Activated CD8-positive, alpha-beta T cell treated with anti-CD3 and anti-CD28 coated beads for 36 hours (primary cell): ENCODE measurements at regions not wholly inside any gene's neighbourhood (a gene's known extent, or its start where the extent isn't known, plus 50 kb on each side); places are given as distances from the start of the nearest gene placed in this dataset.

Source experiments
- ATAC-seq: fragments of 200-7000 bp; cut with Tn5 transposase; one replicate; pipeline ENCODE4 v1.10.0; 2021; ENCODE audit warnings: mild to moderate bottlenecking, moderate library complexity
- CTCF ChIA-PET: fragments of 350-600 bp; sonication (Branson Sonifier 250); formaldehyde crosslinking; loops from one replicate; lab custom pipeline; 2021; ENCODE audit warnings: antibody characterized with exemption; lab: Charles Lee
- POLR2A ChIA-PET: fragments of 350-600 bp; sonication (Branson Sonifier 250); formaldehyde crosslinking; loops from one replicate; lab custom pipeline; 2021; ENCODE audit warnings: antibody characterized with exemption; lab: Charles Lee
- DNase-seq: peaks from one replicate; pipeline ENCODE4 v3.0.0-alpha.2; 2020
- H3K27ac Mint-ChIP-seq: one replicate; pipeline ENCODE4 v1.8.0; 2021; ENCODE audit warnings: mild to moderate bottlenecking, mixed read lengths
- H3K27me3 Mint-ChIP-seq: one replicate; pipeline ENCODE4 v1.8.0; 2021; ENCODE audit warnings: mixed read lengths
- H3K36me3 Mint-ChIP-seq: one replicate; pipeline ENCODE4 v1.8.0; 2021; ENCODE audit warnings: low read depth, mixed read lengths
- H3K4me1 Mint-ChIP-seq: one replicate; pipeline ENCODE4 v1.8.0; 2021; ENCODE audit warnings: low read depth, mixed read lengths
- H3K4me3 Mint-ChIP-seq: one replicate; pipeline ENCODE4 v1.8.0; 2021; ENCODE audit warnings: mild to moderate bottlenecking, moderate library complexity, mixed read lengths
- H3K9me3 Mint-ChIP-seq: one replicate; pipeline ENCODE4 v1.8.0; 2021; ENCODE audit warnings: mixed read lengths
- intact Hi-C: fragments of 100-400 bp; cut with micrococcal nuclease; formaldehyde crosslinking; loops from one replicate; pipeline ENCODE4 v1.10.0; 2022
- TF ChIP-seq, protein P1 (sequence below): fragments of 200-600 bp; IDR thresholded peaks from one replicate; pipeline ENCODE4 v1.8.0; 2022; ENCODE audit warnings: antibody characterized with exemption, mild to moderate bottlenecking

DNA sequence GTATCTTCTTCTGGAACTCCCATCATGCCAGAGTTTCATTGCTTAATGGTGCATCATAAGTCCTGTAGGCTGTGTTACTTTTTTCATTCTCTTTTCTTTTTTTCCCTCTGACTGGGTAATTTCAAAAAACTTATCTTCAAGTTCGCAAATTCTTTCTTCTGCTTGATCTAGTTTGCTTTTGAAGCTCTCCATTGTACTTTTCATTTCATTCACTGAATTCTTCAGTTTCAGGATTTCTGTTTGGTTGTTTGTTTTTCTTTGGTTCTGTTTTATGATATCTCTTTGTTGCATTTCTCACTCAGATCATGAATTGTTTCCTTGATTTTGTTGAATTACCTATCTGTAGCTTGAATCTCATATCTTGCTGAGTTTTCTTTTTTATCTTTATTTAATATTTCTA lies 83.3 kb upstream of the PRMT8 start:
- Mint-ChIP-seq H3K27me3 (no peaks in the 10 kb centered on the region), H3K27ac (no peak overlapping the region), H3K36me3 (peaks cover 2% of the 10 kb centered on the region), H3K4me1 (no peaks in the 10 kb centered on the region), H3K4me3 (no peak overlapping the region), H3K9me3 (peaks cover 38% of the 10 kb centered on the region)
- ATAC-seq = no peak
- TF ChIP-seq, protein P1, sequence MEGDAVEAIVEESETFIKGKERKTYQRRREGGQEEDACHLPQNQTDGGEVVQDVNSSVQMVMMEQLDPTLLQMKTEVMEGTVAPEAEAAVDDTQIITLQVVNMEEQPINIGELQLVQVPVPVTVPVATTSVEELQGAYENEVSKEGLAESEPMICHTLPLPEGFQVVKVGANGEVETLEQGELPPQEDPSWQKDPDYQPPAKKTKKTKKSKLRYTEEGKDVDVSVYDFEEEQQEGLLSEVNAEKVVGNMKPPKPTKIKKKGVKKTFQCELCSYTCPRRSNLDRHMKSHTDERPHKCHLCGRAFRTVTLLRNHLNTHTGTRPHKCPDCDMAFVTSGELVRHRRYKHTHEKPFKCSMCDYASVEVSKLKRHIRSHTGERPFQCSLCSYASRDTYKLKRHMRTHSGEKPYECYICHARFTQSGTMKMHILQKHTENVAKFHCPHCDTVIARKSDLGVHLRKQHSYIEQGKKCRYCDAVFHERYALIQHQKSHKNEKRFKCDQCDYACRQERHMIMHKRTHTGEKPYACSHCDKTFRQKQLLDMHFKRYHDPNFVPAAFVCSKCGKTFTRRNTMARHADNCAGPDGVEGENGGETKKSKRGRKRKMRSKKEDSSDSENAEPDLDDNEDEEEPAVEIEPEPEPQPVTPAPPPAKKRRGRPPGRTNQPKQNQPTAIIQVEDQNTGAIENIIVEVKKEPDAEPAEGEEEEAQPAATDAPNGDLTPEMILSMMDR = no peak
- ChIA-PET CTCF (interaction anchor here (1.0 to 1.5 kb wide), 2 partner anchors 107 to 132 kb away, joined by 3 to 4 read pairs; no protein-coding TSS in a partner anchor), POLR2A (no interaction called here)
- DNase-seq = no peak
- intact Hi-C loops = no loop called here

DNA sequence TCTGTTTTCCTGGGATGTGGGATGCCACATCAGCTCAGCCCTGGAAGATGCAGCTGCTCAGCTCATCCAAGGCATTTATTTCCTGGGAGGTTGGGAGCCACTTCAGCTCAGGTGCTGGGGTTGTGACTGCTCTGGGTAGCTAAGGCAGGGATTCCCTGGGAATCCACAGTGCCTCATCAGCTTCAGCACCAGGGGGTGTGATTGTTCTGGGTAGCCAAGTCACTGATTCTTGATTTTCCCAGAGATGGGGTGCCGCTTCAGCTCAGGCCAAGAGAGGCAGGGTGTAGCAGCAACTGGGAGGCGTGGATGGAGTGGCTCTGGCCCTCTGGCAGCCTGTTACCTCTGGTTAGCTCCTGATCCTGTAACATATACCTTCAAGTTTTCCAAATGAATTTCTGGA lies 81.3 kb upstream of the PRMT8 start:
- peaks cover 2% of the 10 kb centered on the region for H3K36me3 Mint-ChIP-seq
- CTCF ChIA-PET = no interaction called here
- intact Hi-C loops = no loop called here
- H3K27ac Mint-ChIP-seq = no peak overlapping the region
- H3K27me3 Mint-ChIP-seq = peaks cover 1% of the 10 kb centered on the region
- POLR2A ChIA-PET = no interaction called here
- no peaks in the 10 kb centered on the region for H3K4me1 Mint-ChIP-seq
- peaks cover 35% of the 10 kb centered on the region for H3K9me3 Mint-ChIP-seq
- no peak overlapping the region for H3K4me3 Mint-ChIP-seq
- TF ChIP-seq, protein P1 = no peak
- no peak for DNase-seq
- ATAC-seq = no peak

DNA sequence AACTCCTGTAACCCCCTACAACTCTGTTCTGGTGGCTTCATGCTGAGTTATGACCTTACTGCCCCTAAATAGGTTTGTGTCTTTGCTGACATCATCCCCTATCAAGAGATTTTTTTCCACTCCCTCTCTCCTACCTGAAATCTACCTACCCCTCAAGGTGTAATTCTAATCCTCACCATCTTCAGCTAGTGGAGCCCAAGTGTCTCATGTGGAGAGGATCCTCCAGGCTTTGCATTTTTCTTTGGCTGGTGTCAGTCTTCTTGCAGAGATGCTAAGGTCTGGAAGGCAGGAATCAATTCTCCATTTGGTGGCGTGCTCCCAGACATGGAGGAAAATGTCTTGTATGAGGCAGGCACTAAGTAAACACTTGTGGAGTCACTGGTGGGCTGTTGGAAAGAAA lies 74.8 kb upstream of the PRMT8 start:
- ChIA-PET CTCF (interaction anchor here (1.1 kb wide), 1 partner anchor 116 kb away, joined by 4 read pairs; no protein-coding TSS in a partner anchor), POLR2A (no interaction called here)
- Mint-ChIP-seq H3K36me3 (no peaks in the 10 kb centered on the region), H3K27ac (no peak overlapping the region), H3K4me3 (no peak overlapping the region), H3K4me1 (no peaks in the 10 kb centered on the region), H3K27me3 (peaks cover 9% of the 10 kb centered on the region), H3K9me3 (no peaks in the 10 kb centered on the region)
- intact Hi-C loops = no loop called here
- TF ChIP-seq, protein P1 = no peak
- no peak for DNase-seq
- no peak for ATAC-seq

DNA sequence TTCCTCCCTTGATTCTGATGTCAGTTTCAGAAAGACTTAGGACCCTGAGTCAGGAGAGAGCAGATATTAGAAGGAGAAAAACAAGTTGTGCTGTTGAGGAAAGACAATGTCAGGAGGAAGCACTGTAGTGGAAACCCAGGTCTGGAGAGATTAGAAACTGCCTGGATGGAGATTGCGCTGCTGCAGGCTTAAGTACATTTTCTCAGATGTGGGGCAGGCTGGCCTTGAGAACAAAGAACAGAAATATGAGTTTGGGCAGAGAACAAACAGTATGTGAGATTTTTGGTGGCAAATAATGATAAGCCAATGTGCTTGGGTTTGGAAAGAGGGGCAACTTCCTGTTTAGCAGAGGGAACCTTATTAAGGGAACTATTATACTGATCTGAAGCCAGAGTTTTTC lies 74.3 kb upstream of the PRMT8 start:
- CTCF ChIA-PET = interaction anchor here (1.1 kb wide), 1 partner anchor 116 kb away, joined by 4 read pairs; no protein-coding TSS in a partner anchor
- POLR2A ChIA-PET = no interaction called here
- TF ChIP-seq, protein P1 = no peak
- DNase-seq = no peak
- Mint-ChIP-seq H3K27ac (no peak overlapping the region), H3K36me3 (no peaks in the 10 kb centered on the region), H3K4me1 (no peaks in the 10 kb centered on the region), H3K4me3 (no peak overlapping the region), H3K9me3 (no peaks in the 10 kb centered on the region), H3K27me3 (peaks cover 9% of the 10 kb centered on the region)
- intact Hi-C loops = no loop called here
- ATAC-seq = no peak

DNA sequence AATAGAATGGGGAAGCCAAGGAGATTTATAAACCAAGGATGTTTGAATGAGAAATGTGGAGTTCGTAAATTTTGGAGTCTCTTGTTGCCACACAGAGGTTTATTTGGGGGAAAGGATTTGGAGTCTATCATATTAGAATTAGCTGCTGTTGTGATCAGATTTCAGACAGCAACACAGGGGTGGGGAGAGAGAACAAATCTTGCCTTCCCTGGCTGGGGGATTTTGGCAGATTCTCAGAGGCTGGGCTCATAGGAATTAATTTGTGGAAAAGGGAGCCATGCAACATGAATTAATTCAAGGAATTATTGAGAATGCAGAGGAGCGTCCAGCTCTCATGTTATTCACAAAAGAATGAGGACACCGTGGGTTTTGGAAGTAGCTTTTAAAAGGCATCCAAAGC lies 73.9 kb upstream of the PRMT8 start:
- ChIA-PET CTCF (no interaction called here), POLR2A (no interaction called here)
- no peak for ATAC-seq
- TF ChIP-seq, protein P1 = no peak
- no peak overlapping the region for H3K27ac Mint-ChIP-seq
- H3K36me3 Mint-ChIP-seq = no peaks in the 10 kb centered on the region
- no peak for DNase-seq
- peaks cover 9% of the 10 kb centered on the region for H3K27me3 Mint-ChIP-seq
- no peaks in the 10 kb centered on the region for H3K9me3 Mint-ChIP-seq
- no peaks in the 10 kb centered on the region for H3K4me1 Mint-ChIP-seq
- intact Hi-C loops = no loop called here
- no peak overlapping the region for H3K4me3 Mint-ChIP-seq
